H1 (cell line): ENCODE measurements at regions not wholly inside any gene's neighbourhood (a gene's known extent, or its start where the extent isn't known, plus 50 kb on each side); places are given as distances from the start of the nearest gene placed in this dataset.

Source experiments
- CTCF ChIA-PET: fragments of 300-600 bp; sonication (Branson Sonifier 250); formaldehyde crosslinking; loops from one replicate; lab custom pipeline; 2021; ENCODE audit not compliant: partially characterized antibody; lab: Charles Lee
- POLR2A ChIA-PET: fragments of 300-600 bp; sonication (Branson Sonifier 250); formaldehyde crosslinking; loops from one replicate; lab custom pipeline; 2021; ENCODE audit warnings: inconsistent platforms; ENCODE audit not compliant: partially characterized antibody; lab: Charles Lee
- DNase-seq, 2 experiments: peaks; one replicate each; pipeline versions ENCODE4 v3.0.0 to v3.0.0-alpha.2; 2010 to 2022; ENCODE audit warnings: low spot score in 2 of 2, low read depth in 1 of 2, mixed read lengths in 1 of 2
- FAIRE-seq: peaks from 2 replicates; lab custom pipeline; 2011; peaks lifted over from hg19 to GRCh38; lab: Jason Lieb, UNC
- H2AFZ ChIP-seq: 2 replicates; pipeline ENCODE4 v1.8.1; 2012; ENCODE audit warnings: low read length, inconsistent platforms
- H2AK5ac ChIP-seq: 2 replicates; pipeline ENCODE4 v1.6.1; 2013; ENCODE audit warnings: low read depth, low read length
- H2BK120ac ChIP-seq: replicated peaks from 2 replicates; pipeline ENCODE3; 2013; ENCODE audit warnings: low read depth, low read length, inconsistent platforms
- H2BK12ac ChIP-seq: 2 replicates; pipeline ENCODE4 v1.6.1; 2013; ENCODE audit warnings: low read depth, low read length
- H2BK15ac ChIP-seq: 2 replicates; pipeline ENCODE4 v1.6.1; 2013; ENCODE audit warnings: low read length
- H2BK20ac ChIP-seq: 2 replicates; pipeline ENCODE4 v1.6.1; 2013; ENCODE audit warnings: low read length
- H2BK5ac ChIP-seq: 2 replicates; pipeline ENCODE4 v1.6.1; 2013; ENCODE audit warnings: low read depth, low read length
- H3K14ac ChIP-seq: 2 replicates; pipeline ENCODE4 v1.6.1; 2013; ENCODE audit warnings: inconsistent platforms; ENCODE audit not compliant: insufficient read length
- H3K18ac ChIP-seq: 2 replicates; pipeline ENCODE4 v1.6.1; 2013; ENCODE audit warnings: low read length; ENCODE audit errors: extremely low read depth
- H3K23ac ChIP-seq: 2 replicates; pipeline ENCODE4 v1.6.1; 2013; ENCODE audit warnings: inconsistent platforms; ENCODE audit not compliant: insufficient read length
- H3K23me2 ChIP-seq: 2 replicates; pipeline ENCODE4 v1.6.1; 2013; ENCODE audit warnings: low read depth, low read length
- H3K27ac ChIP-seq: 2 replicates; pipeline ENCODE4 v1.6.1; 2011; ENCODE audit warnings: low read depth, low read length, inconsistent platforms
- H3K27me3 ChIP-seq, 4 experiments: replicated peaks in 1 of 4; 1 replicate in 1 of 4; 2 replicates in 3 of 4; pipeline versions ENCODE4 v1.6.1 to v1.8.1; 2011 to 2013; ENCODE audit warnings: low read length in 3 of 4, mild to moderate bottlenecking in 3 of 4, inconsistent platforms in 2 of 4, mixed read lengths in 2 of 4, moderate library complexity in 1 of 4; ENCODE audit not compliant: control insufficient read depth in 3 of 4, insufficient read depth in 3 of 4; ENCODE audit errors: extremely low read depth in 1 of 4
- H3K36me3 ChIP-seq, 4 experiments: 2 replicates each; pipeline versions ENCODE4 v1.6.1 to v1.8.1; 2011 to 2013; ENCODE audit warnings: mild to moderate bottlenecking in 4 of 4, low read length in 3 of 4, moderate library complexity in 2 of 4, control low read depth in 1 of 4, inconsistent platforms in 1 of 4; ENCODE audit not compliant: insufficient read depth in 4 of 4, control insufficient read depth in 2 of 4
- H3K4ac ChIP-seq: replicated peaks from 2 replicates; pipeline ENCODE3; 2013; ENCODE audit warnings: low read length, low read depth, mixed read lengths, inconsistent platforms; ENCODE audit not compliant: insufficient read length
- H3K4me1 ChIP-seq, 4 experiments: replicated peaks in 1 of 4; 1 replicate in 1 of 4; 2 replicates in 3 of 4; pipeline versions ENCODE4 v1.6.1 to v1.8.1; 2011 to 2013; ENCODE audit warnings: low read length in 3 of 4, inconsistent platforms in 2 of 4, mixed read lengths in 1 of 4; ENCODE audit not compliant: insufficient read depth in 4 of 4, control insufficient read depth in 3 of 4
- H3K4me2 ChIP-seq, 2 experiments: 2 replicates each; pipeline versions ENCODE4 v1.6.1 to v1.8.1; 2011 to 2013; ENCODE audit warnings: low read depth in 2 of 2, low read length in 2 of 2, control low read depth in 1 of 2, inconsistent platforms in 1 of 2, mild to moderate bottlenecking in 1 of 2; ENCODE audit not compliant: insufficient read depth in 1 of 2
- H3K4me3 ChIP-seq, 4 experiments: fragments of 200-600, 300-600 bp in 1 of 4; sonication (generic), shearing (Covaris generic), sonication (Bioruptor Twin) in 1 of 4; 2 replicates each; pipeline versions ENCODE4 v1.5.1 to v1.8.1; 2011 to 2016; ENCODE audit warnings: low read length in 4 of 4, low read depth in 3 of 4, control low read depth in 2 of 4, inconsistent platforms in 2 of 4, mild to moderate bottlenecking in 2 of 4, mixed read lengths in 1 of 4, moderate library complexity in 1 of 4; ENCODE audit not compliant: insufficient read depth in 2 of 4; ENCODE audit errors: extremely low read depth in 1 of 4
- H3K56ac ChIP-seq: replicated peaks from 2 replicates; pipeline ENCODE3; 2013; ENCODE audit warnings: low read depth, mild to moderate bottlenecking, mixed read lengths, low read length, inconsistent platforms; ENCODE audit not compliant: insufficient read length
- H3K79me1 ChIP-seq: 2 replicates; pipeline ENCODE4 v1.6.1; 2013; ENCODE audit warnings: low read depth, low read length, control low read depth
- H3K79me2 ChIP-seq, 2 experiments: 2 replicates each; pipeline versions ENCODE4 v1.6.1 to v1.8.1; 2012 to 2013; ENCODE audit warnings: low read length in 2 of 2, mild to moderate bottlenecking in 2 of 2, inconsistent platforms in 1 of 2; ENCODE audit not compliant: insufficient read depth in 2 of 2, control insufficient read depth in 1 of 2
- H3K9ac ChIP-seq, 4 experiments: replicated peaks in 1 of 4; 1 replicate in 1 of 4; 2 replicates in 3 of 4; pipeline versions ENCODE4 v1.6.1 to v1.8.1; 2011 to 2013; ENCODE audit warnings: low read depth in 3 of 4, low read length in 3 of 4, control low read depth in 2 of 4, mild to moderate bottlenecking in 2 of 4, moderate library complexity in 2 of 4, inconsistent platforms in 1 of 4; ENCODE audit errors: extremely low read depth in 1 of 4
- H3K9me3 ChIP-seq, 2 experiments: 2 replicates each; pipeline versions ENCODE4 v1.6.1 to v1.8.1; 2012 to 2013; ENCODE audit warnings: mild to moderate bottlenecking in 2 of 2, moderate library complexity in 2 of 2, control low read depth in 1 of 2, inconsistent platforms in 1 of 2, low read depth in 1 of 2, low read length in 1 of 2, mixed read lengths in 1 of 2; ENCODE audit not compliant: insufficient read depth in 2 of 2
- H4K20me1 ChIP-seq, 2 experiments: replicated peaks in 1 of 2; 2 replicates each; pipeline versions ENCODE3 to v1.8.1; 2011 to 2013; ENCODE audit warnings: inconsistent platforms in 2 of 2, low read length in 2 of 2, mild to moderate bottlenecking in 1 of 2; ENCODE audit not compliant: insufficient read depth in 2 of 2, control insufficient read depth in 1 of 2
- H4K5ac ChIP-seq: 2 replicates; pipeline ENCODE4 v1.6.1; 2013; ENCODE audit warnings: low read length, low read depth, mixed read lengths, inconsistent platforms; ENCODE audit not compliant: insufficient read length
- H4K8ac ChIP-seq: 2 replicates; pipeline ENCODE4 v1.8.0; 2013; ENCODE audit warnings: mild to moderate bottlenecking, moderate library complexity, low read length, inconsistent platforms; ENCODE audit not compliant: insufficient read depth; ENCODE audit errors: extremely low read depth
- H4K91ac ChIP-seq: replicated peaks from 2 replicates; pipeline ENCODE3; 2013; ENCODE audit warnings: low read length, mixed read lengths, inconsistent platforms; ENCODE audit not compliant: insufficient read length
- ATF3 ChIP-seq: IDR thresholded peaks from 2 replicates; pipeline ENCODE4 v1.6.1; 2011; ENCODE audit warnings: low read depth, mild to moderate bottlenecking, low read length; ENCODE audit not compliant: insufficient read depth
- CBX5 ChIP-seq: fragments of 300-800, 300-1000 bp; sonication (generic); IDR thresholded peaks from 2 replicates; pipeline ENCODE4 v1.7.1; 2016; ENCODE audit warnings: antibody characterized with exemption, low read length, low read depth
- CBX8 ChIP-seq: fragments of 300-800, 300-1000 bp; sonication (generic); IDR thresholded peaks from 2 replicates; pipeline ENCODE4 v1.7.1; 2016; ENCODE audit warnings: low read depth, low read length, borderline replicate concordance
- CHD2 ChIP-seq: IDR thresholded peaks from 2 replicates; pipeline ENCODE4 v1.6.1; 2012; ENCODE audit warnings: low read length, improper control_type of control experiment
- E2F6 ChIP-seq: IDR thresholded peaks from 2 replicates; pipeline ENCODE4 v1.6.1; 2012; ENCODE audit warnings: inconsistent platforms
- EGR1 ChIP-seq: IDR thresholded peaks from 2 replicates; pipeline ENCODE4 v1.6.1; 2011; ENCODE audit warnings: low read depth, low read length, borderline replicate concordance
- MAX ChIP-seq: IDR thresholded peaks from 2 replicates; pipeline ENCODE4 v1.6.1; 2012; ENCODE audit warnings: inconsistent platforms
- POU5F1 ChIP-seq: IDR thresholded peaks from 2 replicates; pipeline ENCODE4 v1.6.1; 2011; ENCODE audit warnings: low read depth, mild to moderate bottlenecking, low read length, moderate library complexity
- RBBP5 ChIP-seq: IDR thresholded peaks from 2 replicates; pipeline ENCODE4 v1.7.1; 2012; ENCODE audit warnings: low read depth, mild to moderate bottlenecking, inconsistent platforms, low read length, moderate library complexity, borderline replicate concordance
- SIN3A ChIP-seq, 2 experiments: IDR thresholded peaks in 1 of 2; conservative IDR thresholded peaks in 1 of 2; 2 replicates each; pipeline ENCODE4 v1.6.1; 2011 to 2012; ENCODE audit warnings: low read length in 2 of 2, improper control_type of control experiment in 1 of 2, low read depth in 1 of 2, mild to moderate bottlenecking in 1 of 2
- SRF ChIP-seq: IDR thresholded peaks from 2 replicates; pipeline ENCODE4 v1.6.1; 2011; ENCODE audit warnings: mild to moderate bottlenecking, low read depth, low read length, moderate library complexity
- TAF1 ChIP-seq: IDR thresholded peaks from 2 replicates; pipeline ENCODE4 v1.6.1; 2011; ENCODE audit warnings: mild to moderate bottlenecking, low read depth, low read length
- TAF7 ChIP-seq: optimal IDR thresholded peaks from 2 replicates; pipeline ENCODE3; 2011; ENCODE audit warnings: low read depth, mild to moderate bottlenecking, inconsistent platforms, low read length, moderate library complexity, borderline replicate concordance
- WGBS, 2 experiments: shearing (Covaris generic) in 1 of 2; methylation state at CpG; one replicate each; pipeline versions ENCODE4 v1.1.6 to v1.1.7; 2013 to 2015; ENCODE audit warnings: low lambda C conversion rate in 2 of 2, mixed read lengths in 2 of 2, inconsistent platforms in 1 of 2, low coverage in 1 of 2, missing lambda C conversion rate in 1 of 2; ENCODE audit not compliant: insufficient replicate concordance in 2 of 2, insufficient coverage in 1 of 2, insufficient read length in 1 of 2; ENCODE audit errors: extremely low coverage in 1 of 2, missing lambda C conversion rate in 1 of 2; 5-methylcytosine and 5-hydroxymethylcytosine counted together

GRCh38 chr5:138637256-138637655 lies 62.1 kb upstream of the HSPA9 start:
- ChIA-PET CTCF (interaction anchor here (0.6 to 17.1 kb wide), 6 partner anchors 13 to 152 kb away, joined by 3 to 192 read pairs (median 6); no protein-coding TSS in a partner anchor), POLR2A (interaction anchor here (0.6 to 1.6 kb wide), 2 partner anchors 15 to 61 kb away, joined by 4 to 7 read pairs; partner anchors contain the start of gene HSPA9)
- Histone ChIP-seq H3K23ac (no peak overlapping the region), H2BK5ac (no peak overlapping the region), H2AFZ (no peak overlapping the region), H2BK12ac (no peak overlapping the region), H2BK15ac (no peak overlapping the region), H2BK20ac (no peak overlapping the region), H3K9ac (no peak overlapping the region), H3K4ac (no peak overlapping the region), H3K23me2 (no peaks in the 10 kb centered on the region), H3K56ac (no peak overlapping the region), H4K8ac (no peak overlapping the region), H3K9me3 (no peaks in the 10 kb centered on the region), H4K5ac (no peak overlapping the region), H4K91ac (no peak overlapping the region), H3K36me3 (no peaks in the 10 kb centered on the region), H3K79me2 (no peaks in the 10 kb centered on the region), H2AK5ac (no peak overlapping the region), H3K14ac (no peak overlapping the region), H3K4me1 (peaks cover 0 to 9% (median 4%) of the 10 kb centered on the region in 4 experiments; a peak in 5 of 7 replicates), H3K4me2 (no peak overlapping the region), H3K4me3 (no peak overlapping the region), H2BK120ac (no peak overlapping the region), H4K20me1 (no peaks in the 10 kb centered on the region), H3K79me1 (no peaks in the 10 kb centered on the region), H3K27me3 (no peaks in the 10 kb centered on the region), H3K27ac (no peak overlapping the region), H3K18ac (no peak overlapping the region)
- 79% methylated on average over 4 of the region's 4 CpGs; no CpG with 5 or more reads in 1 of the 2 experiments for WGBS, 2 experiments
- no peak for FAIRE-seq
- no peak for DNase-seq
- TF ChIP-seq SIN3A (conservative IDR thresholded peaks at IDR 0.05 in 1 of 2, IDR thresholded peaks at IDR 0.05 in 1 of 2; ENCODE audit: low read depth in 1 of 2, low read length in 2 of 2) (no peak), CBX8 (no peak), CHD2 (no peak), ATF3 (no peak), RBBP5 (no peak), E2F6 (no peak), MAX (no peak), SRF (no peak), CBX5 (no peak), TAF7 (no peak), TAF1 (no peak), POU5F1 (no peak), EGR1 (no peak)
